ENCODE measurements at regions not wholly inside any gene's neighbourhood (a gene's known extent, or its start where the extent isn't known, plus 50 kb on each side); places are given as distances from the start of the nearest gene placed in this dataset.
"Not testable (repeated sequence)": the region's sequence is repeated elsewhere in the genome, so short reads cannot be mapped to it uniquely, and the experiment has no call there.

DNA sequence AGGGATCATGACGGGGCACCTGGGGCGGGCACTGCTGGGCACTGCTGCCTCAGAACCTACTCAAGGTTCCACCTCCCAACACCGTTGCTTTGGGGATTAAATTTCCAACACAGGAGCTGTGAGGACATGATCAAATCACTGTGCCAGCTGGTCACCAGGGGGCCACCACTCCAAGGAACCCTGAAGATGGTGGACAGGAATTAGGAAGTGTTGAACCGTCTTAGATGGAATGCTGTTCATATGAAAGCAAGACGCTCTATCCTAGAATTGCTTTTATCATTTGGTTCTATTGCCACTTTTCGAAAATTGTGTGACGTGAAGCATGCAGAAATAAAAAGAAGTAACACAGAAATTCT, 140.3 kb downstream of the DLL1 start:
- DNase-seq (ENCODE audit: low read depth), result no peak
- TF ChIP-seq, protein P1, sequence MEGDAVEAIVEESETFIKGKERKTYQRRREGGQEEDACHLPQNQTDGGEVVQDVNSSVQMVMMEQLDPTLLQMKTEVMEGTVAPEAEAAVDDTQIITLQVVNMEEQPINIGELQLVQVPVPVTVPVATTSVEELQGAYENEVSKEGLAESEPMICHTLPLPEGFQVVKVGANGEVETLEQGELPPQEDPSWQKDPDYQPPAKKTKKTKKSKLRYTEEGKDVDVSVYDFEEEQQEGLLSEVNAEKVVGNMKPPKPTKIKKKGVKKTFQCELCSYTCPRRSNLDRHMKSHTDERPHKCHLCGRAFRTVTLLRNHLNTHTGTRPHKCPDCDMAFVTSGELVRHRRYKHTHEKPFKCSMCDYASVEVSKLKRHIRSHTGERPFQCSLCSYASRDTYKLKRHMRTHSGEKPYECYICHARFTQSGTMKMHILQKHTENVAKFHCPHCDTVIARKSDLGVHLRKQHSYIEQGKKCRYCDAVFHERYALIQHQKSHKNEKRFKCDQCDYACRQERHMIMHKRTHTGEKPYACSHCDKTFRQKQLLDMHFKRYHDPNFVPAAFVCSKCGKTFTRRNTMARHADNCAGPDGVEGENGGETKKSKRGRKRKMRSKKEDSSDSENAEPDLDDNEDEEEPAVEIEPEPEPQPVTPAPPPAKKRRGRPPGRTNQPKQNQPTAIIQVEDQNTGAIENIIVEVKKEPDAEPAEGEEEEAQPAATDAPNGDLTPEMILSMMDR (conservative IDR thresholded peaks at IDR 0.05; ENCODE audit: low read depth, low read length), result peak; percentile 6
- H3K4me3 ChIP-seq (ENCODE audit: low read depth, low read length), result no peak overlapping the region

DNA sequence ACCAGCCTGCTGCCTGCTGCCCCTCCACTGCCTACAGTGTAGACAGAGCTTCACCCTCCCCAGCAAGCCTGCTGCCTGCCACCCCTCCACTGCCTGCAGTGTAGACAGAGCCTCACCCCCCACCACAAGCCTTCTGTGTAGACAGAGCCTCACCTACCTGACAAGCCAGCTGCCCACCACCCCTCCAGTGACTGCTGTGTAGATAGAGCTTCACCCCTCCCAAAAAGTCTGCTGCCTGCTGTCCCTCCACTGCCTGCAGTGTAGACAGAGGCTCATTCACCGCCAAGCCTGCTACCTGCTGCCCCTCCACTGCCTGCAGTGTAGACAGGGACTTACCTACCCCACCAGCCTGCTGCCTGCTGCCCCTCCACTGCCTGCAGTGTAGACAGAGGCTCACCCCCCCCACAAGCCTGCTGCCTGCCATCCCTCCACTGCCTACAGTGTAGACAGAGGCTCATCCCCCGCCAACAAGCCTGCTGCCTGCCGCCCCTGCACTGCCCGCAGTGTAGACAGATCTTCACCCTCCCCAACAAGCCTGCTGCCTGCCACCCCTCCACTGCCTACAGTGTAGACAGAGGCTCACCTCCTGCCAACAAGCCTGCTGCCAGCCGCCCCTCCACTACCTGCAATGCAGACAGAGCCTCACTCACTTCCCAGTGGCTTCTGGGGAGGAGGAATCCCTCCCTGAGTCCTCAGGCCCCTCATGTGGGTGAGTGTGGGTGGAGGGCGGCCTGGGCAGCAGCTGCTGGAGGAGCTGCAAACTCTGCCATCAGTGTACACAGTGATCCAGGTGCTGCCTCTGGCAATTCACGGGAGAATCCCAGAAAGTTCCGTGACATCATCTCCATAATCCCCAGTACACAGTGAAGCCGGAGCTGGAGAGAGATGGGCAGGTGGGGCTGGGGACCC, 140.9 kb downstream of the DLL1 start:
- H3K4me3 ChIP-seq (ENCODE audit: low read depth, low read length), result no peak overlapping the region
- no peak for DNase-seq (ENCODE audit: low read depth)
- TF ChIP-seq, protein P1 (conservative IDR thresholded peaks at IDR 0.05; ENCODE audit: low read depth, low read length), result no peak

DNA sequence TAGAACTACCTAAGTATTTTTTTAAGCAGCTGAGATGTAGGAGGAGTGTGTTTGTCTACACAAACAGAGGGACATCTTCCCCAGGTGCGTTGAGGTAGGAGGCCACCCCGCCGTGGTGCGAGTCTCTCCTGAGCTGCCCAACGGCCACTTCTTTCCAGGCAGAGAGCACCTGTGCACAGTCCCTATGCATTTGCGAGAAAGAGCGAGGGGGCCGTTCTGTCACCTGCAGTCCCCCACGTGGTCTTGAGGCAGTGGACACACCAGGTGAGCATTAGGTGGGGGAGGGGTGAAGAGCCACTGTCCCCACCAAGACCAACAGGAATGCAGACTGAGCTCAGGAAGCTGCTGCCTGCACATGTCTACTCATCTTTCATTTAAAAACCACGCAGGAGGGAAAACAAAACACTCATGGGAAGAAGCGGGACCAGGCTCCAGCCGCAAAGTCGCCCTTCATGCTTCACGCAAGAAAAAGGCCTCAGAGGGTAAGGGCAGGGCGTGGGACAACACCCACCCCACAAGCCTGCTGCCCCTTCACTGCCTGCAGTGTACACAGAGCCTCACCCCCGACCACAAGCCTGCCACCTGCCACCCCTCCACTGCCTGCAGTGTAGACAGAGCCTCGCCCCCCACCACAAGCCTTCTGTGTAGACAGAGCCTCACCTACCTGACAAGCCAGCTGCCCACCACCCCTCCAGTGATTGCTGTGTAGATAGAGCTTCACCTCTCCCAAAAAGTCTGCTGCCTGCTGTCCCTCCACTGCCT, 142.0 kb downstream of the DLL1 start:
- DNase-seq (ENCODE audit: low read depth), result no peak
- no peak overlapping the region for H3K4me3 ChIP-seq (ENCODE audit: low read depth, low read length)
- TF ChIP-seq, protein P1 (conservative IDR thresholded peaks at IDR 0.05; ENCODE audit: low read depth, low read length), result no peak

DNA sequence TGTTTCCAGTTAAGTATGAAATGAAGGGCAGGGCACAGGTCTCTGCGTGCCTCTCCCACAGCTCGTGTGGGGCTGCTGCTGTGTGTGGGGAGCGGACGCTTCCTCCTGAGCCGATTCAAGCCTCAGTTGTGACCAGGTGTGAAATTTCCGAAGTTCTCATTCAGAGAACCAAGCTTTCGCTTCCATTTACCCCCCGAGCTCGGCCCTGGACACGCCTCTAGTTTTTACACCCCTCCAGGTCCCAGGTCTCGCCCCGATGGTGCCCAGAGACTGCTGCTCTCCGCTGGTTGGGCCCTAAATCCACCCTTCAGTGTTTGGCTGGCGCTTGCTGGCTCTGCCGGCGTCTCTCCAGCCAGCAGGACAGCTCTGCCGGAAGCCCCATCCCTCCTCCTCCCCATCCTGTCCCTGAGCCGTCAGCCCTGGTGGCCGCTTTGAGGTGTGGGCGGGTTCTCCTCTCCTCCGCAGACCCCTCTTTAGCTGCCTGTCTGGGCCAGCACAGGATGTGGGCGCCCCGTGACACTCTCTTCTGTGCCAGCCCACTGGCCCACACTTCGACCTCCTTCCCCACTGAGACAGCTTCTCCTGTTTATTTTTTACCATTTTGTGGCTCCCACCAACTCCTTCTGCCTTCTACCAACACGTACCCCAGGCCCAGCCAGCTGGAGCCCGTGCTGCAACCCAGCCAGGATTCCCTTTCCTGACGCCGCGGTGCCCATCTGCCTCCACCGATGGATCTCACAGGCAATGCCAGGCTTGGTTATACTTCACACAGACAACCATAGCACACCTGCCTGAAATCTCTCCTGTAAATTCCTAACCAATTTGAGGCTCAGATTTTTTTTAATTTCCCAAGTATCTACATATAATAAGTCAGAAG, 142.8 kb downstream of the DLL1 start:
- H3K4me3 ChIP-seq (ENCODE audit: low read depth, low read length), result no peak overlapping the region
- no peak for DNase-seq (ENCODE audit: low read depth)
- TF ChIP-seq, protein P1 (conservative IDR thresholded peaks at IDR 0.05; ENCODE audit: low read depth, low read length), result no peak

DNA sequence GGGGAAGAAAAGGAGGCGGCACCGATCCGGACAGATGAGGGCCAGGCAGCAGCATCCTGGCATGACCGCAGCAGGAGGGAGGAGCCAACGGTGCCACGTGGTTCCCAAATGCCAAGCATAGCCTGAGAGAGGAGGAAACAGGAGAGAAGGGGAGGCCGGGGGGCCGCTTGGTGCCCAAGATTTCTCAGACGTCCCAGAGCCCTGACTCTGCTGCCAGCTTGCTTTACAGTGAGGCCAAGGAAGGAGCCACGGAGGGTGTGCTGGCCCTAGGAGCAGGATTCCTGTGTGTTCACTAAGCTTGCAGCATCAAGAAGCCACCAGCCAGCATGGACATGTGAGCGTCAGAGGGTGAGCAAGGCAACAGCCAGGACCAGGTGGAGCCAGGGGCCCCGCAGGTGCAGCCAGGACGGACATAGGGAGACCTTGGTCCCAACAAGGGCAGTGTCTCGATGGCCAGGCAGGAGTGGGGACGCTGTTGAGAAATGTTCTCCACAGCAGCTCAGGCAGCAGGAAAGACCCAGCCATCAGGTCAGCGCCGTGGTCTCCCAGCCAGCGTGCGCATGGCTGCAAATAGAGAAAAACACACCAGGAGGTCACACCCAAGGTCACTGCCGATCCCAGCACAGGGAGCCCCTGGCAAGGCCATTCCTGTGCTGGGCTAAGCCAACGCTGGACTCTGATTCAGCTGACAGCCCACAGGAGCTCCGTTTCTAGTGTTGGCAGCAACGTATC, 143.7 kb downstream of the DLL1 start:
- no peak for DNase-seq (ENCODE audit: low read depth)
- no peak overlapping the region for H3K4me3 ChIP-seq (ENCODE audit: low read depth, low read length)
- TF ChIP-seq, protein P1 (conservative IDR thresholded peaks at IDR 0.05; ENCODE audit: low read depth, low read length), result no peak

DNA sequence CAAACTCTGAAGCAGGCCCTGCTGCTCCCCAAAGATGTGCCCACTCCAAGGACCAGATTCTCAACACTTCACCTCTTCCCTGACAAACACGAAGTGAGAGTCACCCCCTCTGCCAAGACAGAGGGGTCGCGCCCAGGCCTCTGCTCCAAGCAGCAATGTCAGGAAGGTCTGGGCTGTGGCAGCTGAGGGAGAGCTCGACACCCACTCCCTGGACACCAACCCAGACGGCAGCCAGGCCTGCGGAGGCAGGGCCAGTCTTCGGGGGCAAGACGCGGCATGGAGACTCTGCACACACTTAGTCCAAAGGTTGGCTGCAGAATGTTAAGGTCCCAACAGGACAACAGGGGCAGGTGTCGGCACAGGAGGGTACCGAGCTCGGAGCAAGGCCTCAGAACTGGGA, 144.2 kb downstream of the DLL1 start:
- DNase-seq (ENCODE audit: low read depth), result no peak
- H3K4me3 ChIP-seq (ENCODE audit: low read depth, low read length), result no peak overlapping the region
- TF ChIP-seq, protein P1 (conservative IDR thresholded peaks at IDR 0.05; ENCODE audit: low read depth, low read length), result no peak

DNA sequence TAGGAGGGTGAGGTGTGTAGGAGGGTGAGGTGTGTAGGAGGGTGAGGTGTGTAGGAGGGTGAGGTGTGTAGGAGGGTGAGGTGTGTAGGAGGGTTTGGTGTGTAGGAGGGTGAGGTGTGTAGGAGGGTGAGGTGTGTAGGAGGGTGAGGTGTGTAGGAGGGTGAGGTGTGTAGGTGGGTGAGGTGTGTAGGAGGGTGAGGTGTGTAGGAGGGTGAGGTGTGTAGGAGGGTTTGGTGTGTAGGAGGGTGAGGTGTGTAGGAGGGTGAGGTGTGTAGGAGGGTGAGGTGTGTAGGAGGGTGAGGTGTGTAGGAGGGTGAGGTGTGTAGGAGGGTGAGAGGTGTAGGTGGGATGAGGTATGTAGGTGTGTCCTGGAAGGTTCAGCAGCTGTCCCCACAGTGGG, 144.7 kb downstream of the DLL1 start:
- not testable (repeated sequence) for DNase-seq (ENCODE audit: low read depth); H3K4me3 ChIP-seq (ENCODE audit: low read depth, low read length)

DNA sequence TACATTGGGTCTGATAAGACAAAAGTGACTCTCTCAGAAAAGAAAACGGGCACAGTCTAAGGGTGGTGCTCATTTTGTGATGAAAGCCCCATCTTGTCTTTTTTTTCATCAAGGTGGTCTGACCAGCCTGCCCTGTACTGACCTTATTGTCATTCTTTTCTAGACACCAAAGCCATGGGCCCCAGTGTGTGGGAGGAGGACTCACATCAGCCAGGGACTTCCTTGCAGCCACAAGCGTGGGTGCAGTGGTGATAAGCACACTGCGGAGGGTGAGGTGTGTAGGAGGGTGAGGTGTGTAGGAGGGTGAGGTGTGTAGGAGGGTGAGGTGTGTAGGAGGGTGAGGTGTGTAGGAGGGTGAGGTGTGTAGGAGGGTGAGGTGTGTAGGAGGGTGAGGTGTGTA, 145.2 kb downstream of the DLL1 start:
- DNase-seq (ENCODE audit: low read depth); H3K4me3 ChIP-seq (ENCODE audit: low read depth, low read length): not testable (repeated sequence)

Measured in epithelial cell of proximal tubule (primary cell).